B cell (primary cell): ENCODE measurements at regions not wholly inside any gene's neighbourhood (a gene's known extent, or its start where the extent isn't known, plus 50 kb on each side); places are given as distances from the start of the nearest gene placed in this dataset.

ENCODE experiments used
- EZH2 ChIP-seq: IDR thresholded peaks from 2 replicates; pipeline ENCODE4 v1.6.1; 2012; ENCODE audit warnings: borderline replicate concordance, low read depth, mild to moderate bottlenecking, moderate library complexity, low read length; ENCODE audit not compliant: insufficient read depth, poor library complexity, severe bottlenecking
- TF ChIP-seq, protein P1 (sequence below): fragments of 200-600 bp; IDR thresholded peaks from one replicate; pipeline ENCODE4 v1.8.0; 2022; ENCODE audit warnings: antibody characterized with exemption, mild to moderate bottlenecking

DNA sequence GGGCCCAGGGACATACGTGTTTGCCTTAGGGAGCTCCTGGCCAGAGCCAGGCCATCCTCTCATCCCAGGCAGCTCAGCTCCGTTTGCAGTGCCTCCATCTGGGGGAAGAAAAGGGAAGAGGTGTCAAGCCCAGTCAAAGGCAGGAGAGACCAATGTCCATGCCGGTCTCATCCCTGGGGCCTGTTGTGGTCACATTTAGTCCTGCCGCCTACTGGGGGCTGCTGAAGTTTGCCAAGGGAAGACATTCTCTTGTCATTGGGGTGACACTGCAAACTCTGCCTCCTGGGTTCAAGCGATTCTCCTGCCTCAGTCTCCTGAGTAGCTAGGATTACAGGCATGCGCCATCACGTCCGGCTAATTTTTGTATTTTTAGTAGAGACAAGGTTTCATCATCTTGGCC lies 195.2 kb downstream of the UQCRFS1 start:
- TF ChIP-seq, protein P1, sequence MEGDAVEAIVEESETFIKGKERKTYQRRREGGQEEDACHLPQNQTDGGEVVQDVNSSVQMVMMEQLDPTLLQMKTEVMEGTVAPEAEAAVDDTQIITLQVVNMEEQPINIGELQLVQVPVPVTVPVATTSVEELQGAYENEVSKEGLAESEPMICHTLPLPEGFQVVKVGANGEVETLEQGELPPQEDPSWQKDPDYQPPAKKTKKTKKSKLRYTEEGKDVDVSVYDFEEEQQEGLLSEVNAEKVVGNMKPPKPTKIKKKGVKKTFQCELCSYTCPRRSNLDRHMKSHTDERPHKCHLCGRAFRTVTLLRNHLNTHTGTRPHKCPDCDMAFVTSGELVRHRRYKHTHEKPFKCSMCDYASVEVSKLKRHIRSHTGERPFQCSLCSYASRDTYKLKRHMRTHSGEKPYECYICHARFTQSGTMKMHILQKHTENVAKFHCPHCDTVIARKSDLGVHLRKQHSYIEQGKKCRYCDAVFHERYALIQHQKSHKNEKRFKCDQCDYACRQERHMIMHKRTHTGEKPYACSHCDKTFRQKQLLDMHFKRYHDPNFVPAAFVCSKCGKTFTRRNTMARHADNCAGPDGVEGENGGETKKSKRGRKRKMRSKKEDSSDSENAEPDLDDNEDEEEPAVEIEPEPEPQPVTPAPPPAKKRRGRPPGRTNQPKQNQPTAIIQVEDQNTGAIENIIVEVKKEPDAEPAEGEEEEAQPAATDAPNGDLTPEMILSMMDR = no peak
- no peak for TF ChIP-seq EZH2
